ENCODE measurements at regions not wholly inside any gene's neighbourhood (a gene's known extent, or its start where the extent isn't known, plus 50 kb on each side); places are given as distances from the start of the nearest gene placed in this dataset.
A peak's percentile ranks its signal among the peaks of the same experiment; 100 is the strongest.

- Mint-ChIP-seq H3K4me1 (ENCODE audit: low read depth) (peaks cover 16% of the 10 kb centered on the region), H3K36me3 (ENCODE audit: low read depth) (no peaks in the 10 kb centered on the region), H3K9me3 (no peaks in the 10 kb centered on the region), H3K4me3 (no peak overlapping the region), H3K27ac (peak overlapping the region; percentile 62), H3K27me3 (ENCODE audit: low read depth) (no peaks in the 10 kb centered on the region)
- CTCF ChIA-PET, result interaction anchor here (0.7 to 1.5 kb wide), 6 partner anchors 10 to 333 kb away, joined by 3 to 4 read pairs (median 3); no protein-coding TSS in a partner anchor
- intact Hi-C loops (cut with micrococcal nuclease), result loop anchor here (1.0 to 10.0 kb wide), 3 partner anchors 68 to 168 kb away; partner anchors contain the start of gene ZNF641
- DNase-seq, result peak; percentile 18
Measured at GRCh38 chr12:48286665-48287064, 64.1 kb downstream of the ZNF641 start.

- peak; percentile 57 for DNase-seq
Measured at GRCh38 chr12:48285751-48286650, 64.7 kb downstream of the ZNF641 start.

GRCh38 chr12:48281811-48282210 is 68.9 kb downstream of the ZNF641 start:
- no peaks in the 10 kb centered on the region for H3K27me3 Mint-ChIP-seq (ENCODE audit: low read depth)
- H3K4me1 Mint-ChIP-seq (ENCODE audit: low read depth), result peaks cover 12% of the 10 kb centered on the region
- H3K36me3 Mint-ChIP-seq (ENCODE audit: low read depth), result no peaks in the 10 kb centered on the region
- H3K27ac Mint-ChIP-seq, result no peak overlapping the region
- CTCF ChIA-PET, result no interaction called here
- H3K9me3 Mint-ChIP-seq, result peaks cover under 1% of the 10 kb centered on the region
- H3K4me3 Mint-ChIP-seq, result no peak overlapping the region
- DNase-seq, result no peak
- intact Hi-C loops (cut with micrococcal nuclease), result loop anchor here (10.0 kb wide), 1 partner anchor 73 kb away; the partner anchor contains the start of gene ZNF641

More at GRCh38 chr12:48285751-48286650, 64.7 kb downstream of the ZNF641 start:
- no peaks in the 10 kb centered on the region for H3K9me3 Mint-ChIP-seq
- H3K36me3 Mint-ChIP-seq (ENCODE audit: low read depth), result no peaks in the 10 kb centered on the region
- no peak overlapping the region for H3K4me3 Mint-ChIP-seq
- H3K27me3 Mint-ChIP-seq (ENCODE audit: low read depth), result no peaks in the 10 kb centered on the region
- CTCF ChIA-PET, result interaction anchor here (0.8 to 1.5 kb wide), 3 partner anchors 10 to 333 kb away, joined by 3 read pairs; no protein-coding TSS in a partner anchor
- intact Hi-C loops (cut with micrococcal nuclease), result loop anchor here (1.0 to 10.0 kb wide), 3 partner anchors 69 to 168 kb away; partner anchors contain the start of gene ZNF641
- H3K4me1 Mint-ChIP-seq (ENCODE audit: low read depth), result peaks cover 16% of the 10 kb centered on the region
- H3K27ac Mint-ChIP-seq, result peak overlapping the region; percentile 62

GRCh38 chr12:48280572-48280971 is 70.1 kb downstream of the ZNF641 start:
- Mint-ChIP-seq H3K4me3 (no peak overlapping the region), H3K9me3 (peaks cover 8% of the 10 kb centered on the region), H3K4me1 (ENCODE audit: low read depth) (peaks cover under 1% of the 10 kb centered on the region), H3K27me3 (ENCODE audit: low read depth) (no peaks in the 10 kb centered on the region), H3K36me3 (ENCODE audit: low read depth) (peaks cover 1% of the 10 kb centered on the region), H3K27ac (no peak overlapping the region)
- DNase-seq, result no peak
- CTCF ChIA-PET, result interaction anchor here (1.0 kb wide), 1 partner anchor 8 kb away, joined by 3 read pairs; no protein-coding TSS in a partner anchor
- intact Hi-C loops (cut with micrococcal nuclease), result loop anchor here (10.0 kb wide), 1 partner anchor 74 kb away; the partner anchor contains the start of gene ZNF641

GRCh38 chr12:48279601-48280000 is 71.1 kb downstream of the ZNF641 start:
- Mint-ChIP-seq H3K4me3 (no peak overlapping the region), H3K36me3 (ENCODE audit: low read depth) (peaks cover 4% of the 10 kb centered on the region), H3K9me3 (peaks cover 13% of the 10 kb centered on the region), H3K27me3 (ENCODE audit: low read depth) (peaks cover 2% of the 10 kb centered on the region), H3K4me1 (ENCODE audit: low read depth) (no peaks in the 10 kb centered on the region), H3K27ac (no peak overlapping the region)
- DNase-seq, result no peak
- intact Hi-C loops (cut with micrococcal nuclease), result no loop called here
- CTCF ChIA-PET, result interaction anchor here (0.5 to 1.0 kb wide), 2 partner anchors 9 to 480 kb away, joined by 3 to 4 read pairs; no protein-coding TSS in a partner anchor

- CTCF ChIA-PET, result interaction anchor here (0.5 kb wide), 1 partner anchor 480 kb away, joined by 4 read pairs; no protein-coding TSS in a partner anchor
- H3K4me1 Mint-ChIP-seq (ENCODE audit: low read depth), result no peaks in the 10 kb centered on the region
- H3K4me3 Mint-ChIP-seq, result no peak overlapping the region
- peaks cover 4% of the 10 kb centered on the region for H3K36me3 Mint-ChIP-seq (ENCODE audit: low read depth)
- peaks cover 2% of the 10 kb centered on the region for H3K27me3 Mint-ChIP-seq (ENCODE audit: low read depth)
- peaks cover 13% of the 10 kb centered on the region for H3K9me3 Mint-ChIP-seq
- no peak for DNase-seq
- H3K27ac Mint-ChIP-seq, result no peak overlapping the region
- intact Hi-C loops (cut with micrococcal nuclease), result no loop called here
Measured at GRCh38 chr12:48279101-48279500, 71.6 kb downstream of the ZNF641 start.

- no peaks in the 10 kb centered on the region for H3K4me1 Mint-ChIP-seq (ENCODE audit: low read depth)
- intact Hi-C loops (cut with micrococcal nuclease), result no loop called here
- H3K27me3 Mint-ChIP-seq (ENCODE audit: low read depth), result peaks cover 2% of the 10 kb centered on the region
- no peak overlapping the region for H3K4me3 Mint-ChIP-seq
- H3K9me3 Mint-ChIP-seq, result peaks cover 15% of the 10 kb centered on the region
- CTCF ChIA-PET, result no interaction called here
- H3K36me3 Mint-ChIP-seq (ENCODE audit: low read depth), result peaks cover 4% of the 10 kb centered on the region
- H3K27ac Mint-ChIP-seq, result no peak overlapping the region
- DNase-seq, result no peak
Measured at GRCh38 chr12:48276621-48277020, 73.5 kb upstream of the OR10AD1 start.

- CTCF ChIA-PET, result no interaction called here
- Mint-ChIP-seq H3K4me1 (ENCODE audit: low read depth) (peaks cover 3% of the 10 kb centered on the region), H3K9me3 (no peaks in the 10 kb centered on the region), H3K27ac (no peak overlapping the region), H3K27me3 (ENCODE audit: low read depth) (no peaks in the 10 kb centered on the region), H3K4me3 (no peak overlapping the region), H3K36me3 (ENCODE audit: low read depth) (no peaks in the 10 kb centered on the region)
- intact Hi-C loops (cut with micrococcal nuclease), result no loop called here
- no peak for DNase-seq
Measured at GRCh38 chr12:48266826-48267225, 63.7 kb upstream of the OR10AD1 start.

- Mint-ChIP-seq H3K9me3 (no peaks in the 10 kb centered on the region), H3K4me3 (no peak overlapping the region), H3K36me3 (ENCODE audit: low read depth) (no peaks in the 10 kb centered on the region), H3K27me3 (ENCODE audit: low read depth) (no peaks in the 10 kb centered on the region), H3K27ac (no peak overlapping the region), H3K4me1 (ENCODE audit: low read depth) (peaks cover 3% of the 10 kb centered on the region)
- DNase-seq, result no peak
- intact Hi-C loops (cut with micrococcal nuclease), result no loop called here
- CTCF ChIA-PET, result no interaction called here
Measured at GRCh38 chr12:48265777-48266176, 62.7 kb upstream of the OR10AD1 start.

- Mint-ChIP-seq H3K27me3 (ENCODE audit: low read depth) (no peaks in the 10 kb centered on the region), H3K27ac (no peak overlapping the region), H3K4me3 (no peak overlapping the region), H3K36me3 (ENCODE audit: low read depth) (no peaks in the 10 kb centered on the region), H3K9me3 (no peaks in the 10 kb centered on the region), H3K4me1 (ENCODE audit: low read depth) (peaks cover 3% of the 10 kb centered on the region)
- no peak for DNase-seq
- intact Hi-C loops (cut with micrococcal nuclease), result no loop called here
- CTCF ChIA-PET, result no interaction called here
Measured at GRCh38 chr12:48263617-48264016, 60.5 kb upstream of the OR10AD1 start.

- no peaks in the 10 kb centered on the region for H3K36me3 Mint-ChIP-seq (ENCODE audit: low read depth)
- peaks cover 3% of the 10 kb centered on the region for H3K4me1 Mint-ChIP-seq (ENCODE audit: low read depth)
Measured at GRCh38 chr12:48261773-48262172, 58.7 kb upstream of the OR10AD1 start.

More at GRCh38 chr12:48261773-48262172, 58.7 kb upstream of the OR10AD1 start:
- no peak for DNase-seq
- Mint-ChIP-seq H3K9me3 (no peaks in the 10 kb centered on the region), H3K4me3 (no peak overlapping the region), H3K27ac (no peak overlapping the region), H3K27me3 (ENCODE audit: low read depth) (no peaks in the 10 kb centered on the region)
- CTCF ChIA-PET, result no interaction called here
- intact Hi-C loops (cut with micrococcal nuclease), result no loop called here

All from activated naive CD4-positive, alpha-beta T cell treated with anti-CD3 and anti-CD28 coated beads for 36 hours (primary cell).